Peyer's patch (tissue), 4 donors: ENCODE measurements at regions not wholly inside any gene's neighbourhood (a gene's known extent, or its start where the extent isn't known, plus 50 kb on each side); places are given as distances from the start of the nearest gene placed in this dataset.

Experiments
- CTCF ChIP-seq, 6 experiments: fragments of 450-650 bp in 4 of 6; fragments of 200-600 bp in 2 of 6; sonication (generic) in 1 of 6; IDR thresholded peaks; one replicate each; pipeline ENCODE4 v1.5.1; 2017 to 2019; ENCODE audit warnings: antibody characterized with exemption in 6 of 6, mild to moderate bottlenecking in 3 of 6, moderate library complexity in 1 of 6
- POLR2A ChIP-seq, 2 donors: fragments of 450-650 bp; IDR thresholded peaks; one replicate each; pipeline ENCODE4 v1.5.1; 2017; ENCODE audit warnings: antibody characterized with exemption in 2 of 2, mild to moderate bottlenecking in 2 of 2, moderate library complexity in 2 of 2

- TF ChIP-seq CTCF (IDR thresholded peaks at IDR 0.05), result no peak
- no peak for TF ChIP-seq POLR2A (IDR thresholded peaks at IDR 0.05)
Measured at GRCh38 chr1:105700723-105701122, 1355.8 kb upstream of the PRMT6 start.
